H1 (cell line): ENCODE measurements at regions not wholly inside any gene's neighbourhood (a gene's known extent, or its start where the extent isn't known, plus 50 kb on each side); places are given as distances from the start of the nearest gene placed in this dataset.

Experiments used
- CTCF ChIA-PET: fragments of 300-600 bp; sonication (Branson Sonifier 250); formaldehyde crosslinking; loops from one replicate; lab custom pipeline; 2021; ENCODE audit not compliant: partially characterized antibody; lab: Charles Lee
- POLR2A ChIA-PET: fragments of 300-600 bp; sonication (Branson Sonifier 250); formaldehyde crosslinking; loops from one replicate; lab custom pipeline; 2021; ENCODE audit warnings: inconsistent platforms; ENCODE audit not compliant: partially characterized antibody; lab: Charles Lee
- DNase-seq, 2 experiments: peaks; one replicate each; pipeline versions ENCODE4 v3.0.0 to v3.0.0-alpha.2; 2010 to 2022; ENCODE audit warnings: low spot score in 2 of 2, low read depth in 1 of 2, mixed read lengths in 1 of 2
- FAIRE-seq: peaks from 2 replicates; lab custom pipeline; 2011; peaks lifted over from hg19 to GRCh38; lab: Jason Lieb, UNC
- H2AFZ ChIP-seq: 2 replicates; pipeline ENCODE4 v1.8.1; 2012; ENCODE audit warnings: low read length, inconsistent platforms
- H2AK5ac ChIP-seq: 2 replicates; pipeline ENCODE4 v1.6.1; 2013; ENCODE audit warnings: low read depth, low read length
- H2BK120ac ChIP-seq: replicated peaks from 2 replicates; pipeline ENCODE3; 2013; ENCODE audit warnings: low read depth, low read length, inconsistent platforms
- H2BK12ac ChIP-seq: 2 replicates; pipeline ENCODE4 v1.6.1; 2013; ENCODE audit warnings: low read depth, low read length
- H2BK15ac ChIP-seq: 2 replicates; pipeline ENCODE4 v1.6.1; 2013; ENCODE audit warnings: low read length
- H2BK20ac ChIP-seq: 2 replicates; pipeline ENCODE4 v1.6.1; 2013; ENCODE audit warnings: low read length
- H2BK5ac ChIP-seq: 2 replicates; pipeline ENCODE4 v1.6.1; 2013; ENCODE audit warnings: low read depth, low read length
- H3K14ac ChIP-seq: 2 replicates; pipeline ENCODE4 v1.6.1; 2013; ENCODE audit warnings: inconsistent platforms; ENCODE audit not compliant: insufficient read length
- H3K18ac ChIP-seq: 2 replicates; pipeline ENCODE4 v1.6.1; 2013; ENCODE audit warnings: low read length; ENCODE audit errors: extremely low read depth
- H3K23ac ChIP-seq: 2 replicates; pipeline ENCODE4 v1.6.1; 2013; ENCODE audit warnings: inconsistent platforms; ENCODE audit not compliant: insufficient read length
- H3K23me2 ChIP-seq: 2 replicates; pipeline ENCODE4 v1.6.1; 2013; ENCODE audit warnings: low read depth, low read length
- H3K27ac ChIP-seq: 2 replicates; pipeline ENCODE4 v1.6.1; 2011; ENCODE audit warnings: low read depth, low read length, inconsistent platforms
- H3K27me3 ChIP-seq, 4 experiments: replicated peaks in 1 of 4; 1 replicate in 1 of 4; 2 replicates in 3 of 4; pipeline versions ENCODE4 v1.6.1 to v1.8.1; 2011 to 2013; ENCODE audit warnings: low read length in 3 of 4, mild to moderate bottlenecking in 3 of 4, inconsistent platforms in 2 of 4, mixed read lengths in 2 of 4, moderate library complexity in 1 of 4; ENCODE audit not compliant: control insufficient read depth in 3 of 4, insufficient read depth in 3 of 4; ENCODE audit errors: extremely low read depth in 1 of 4
- H3K36me3 ChIP-seq, 4 experiments: 2 replicates each; pipeline versions ENCODE4 v1.6.1 to v1.8.1; 2011 to 2013; ENCODE audit warnings: mild to moderate bottlenecking in 4 of 4, low read length in 3 of 4, moderate library complexity in 2 of 4, control low read depth in 1 of 4, inconsistent platforms in 1 of 4; ENCODE audit not compliant: insufficient read depth in 4 of 4, control insufficient read depth in 2 of 4
- H3K4ac ChIP-seq: replicated peaks from 2 replicates; pipeline ENCODE3; 2013; ENCODE audit warnings: low read length, low read depth, mixed read lengths, inconsistent platforms; ENCODE audit not compliant: insufficient read length
- H3K4me1 ChIP-seq, 4 experiments: replicated peaks in 1 of 4; 1 replicate in 1 of 4; 2 replicates in 3 of 4; pipeline versions ENCODE4 v1.6.1 to v1.8.1; 2011 to 2013; ENCODE audit warnings: low read length in 3 of 4, inconsistent platforms in 2 of 4, mixed read lengths in 1 of 4; ENCODE audit not compliant: insufficient read depth in 4 of 4, control insufficient read depth in 3 of 4
- H3K4me2 ChIP-seq, 2 experiments: 2 replicates each; pipeline versions ENCODE4 v1.6.1 to v1.8.1; 2011 to 2013; ENCODE audit warnings: low read depth in 2 of 2, low read length in 2 of 2, control low read depth in 1 of 2, inconsistent platforms in 1 of 2, mild to moderate bottlenecking in 1 of 2; ENCODE audit not compliant: insufficient read depth in 1 of 2
- H3K4me3 ChIP-seq, 4 experiments: fragments of 200-600, 300-600 bp in 1 of 4; sonication (generic), shearing (Covaris generic), sonication (Bioruptor Twin) in 1 of 4; 2 replicates each; pipeline versions ENCODE4 v1.5.1 to v1.8.1; 2011 to 2016; ENCODE audit warnings: low read length in 4 of 4, low read depth in 3 of 4, control low read depth in 2 of 4, inconsistent platforms in 2 of 4, mild to moderate bottlenecking in 2 of 4, mixed read lengths in 1 of 4, moderate library complexity in 1 of 4; ENCODE audit not compliant: insufficient read depth in 2 of 4; ENCODE audit errors: extremely low read depth in 1 of 4
- H3K56ac ChIP-seq: replicated peaks from 2 replicates; pipeline ENCODE3; 2013; ENCODE audit warnings: low read depth, mild to moderate bottlenecking, mixed read lengths, low read length, inconsistent platforms; ENCODE audit not compliant: insufficient read length
- H3K79me1 ChIP-seq: 2 replicates; pipeline ENCODE4 v1.6.1; 2013; ENCODE audit warnings: low read depth, low read length, control low read depth
- H3K79me2 ChIP-seq, 2 experiments: 2 replicates each; pipeline versions ENCODE4 v1.6.1 to v1.8.1; 2012 to 2013; ENCODE audit warnings: low read length in 2 of 2, mild to moderate bottlenecking in 2 of 2, inconsistent platforms in 1 of 2; ENCODE audit not compliant: insufficient read depth in 2 of 2, control insufficient read depth in 1 of 2
- H3K9ac ChIP-seq, 4 experiments: replicated peaks in 1 of 4; 1 replicate in 1 of 4; 2 replicates in 3 of 4; pipeline versions ENCODE4 v1.6.1 to v1.8.1; 2011 to 2013; ENCODE audit warnings: low read depth in 3 of 4, low read length in 3 of 4, control low read depth in 2 of 4, mild to moderate bottlenecking in 2 of 4, moderate library complexity in 2 of 4, inconsistent platforms in 1 of 4; ENCODE audit errors: extremely low read depth in 1 of 4
- H3K9me3 ChIP-seq, 2 experiments: 2 replicates each; pipeline versions ENCODE4 v1.6.1 to v1.8.1; 2012 to 2013; ENCODE audit warnings: mild to moderate bottlenecking in 2 of 2, moderate library complexity in 2 of 2, control low read depth in 1 of 2, inconsistent platforms in 1 of 2, low read depth in 1 of 2, low read length in 1 of 2, mixed read lengths in 1 of 2; ENCODE audit not compliant: insufficient read depth in 2 of 2
- H4K20me1 ChIP-seq, 2 experiments: replicated peaks in 1 of 2; 2 replicates each; pipeline versions ENCODE3 to v1.8.1; 2011 to 2013; ENCODE audit warnings: inconsistent platforms in 2 of 2, low read length in 2 of 2, mild to moderate bottlenecking in 1 of 2; ENCODE audit not compliant: insufficient read depth in 2 of 2, control insufficient read depth in 1 of 2
- H4K5ac ChIP-seq: 2 replicates; pipeline ENCODE4 v1.6.1; 2013; ENCODE audit warnings: low read length, low read depth, mixed read lengths, inconsistent platforms; ENCODE audit not compliant: insufficient read length
- H4K8ac ChIP-seq: 2 replicates; pipeline ENCODE4 v1.8.0; 2013; ENCODE audit warnings: mild to moderate bottlenecking, moderate library complexity, low read length, inconsistent platforms; ENCODE audit not compliant: insufficient read depth; ENCODE audit errors: extremely low read depth
- H4K91ac ChIP-seq: replicated peaks from 2 replicates; pipeline ENCODE3; 2013; ENCODE audit warnings: low read length, mixed read lengths, inconsistent platforms; ENCODE audit not compliant: insufficient read length
- ASH2L ChIP-seq: fragments of 200-600, 300-600 bp; sonication (generic); IDR thresholded peaks from one replicate; pipeline ENCODE4 v1.7.1; 2017; ENCODE audit warnings: low read length
- JUN ChIP-seq: IDR thresholded peaks from 2 replicates; pipeline ENCODE4 v1.6.1; 2011; ENCODE audit warnings: low read depth, mild to moderate bottlenecking, improper control_type of control experiment, low read length
- MAFK ChIP-seq: IDR thresholded peaks from 2 replicates; pipeline ENCODE4 v1.6.1; 2012; ENCODE audit warnings: low read depth, mild to moderate bottlenecking, improper control_type of control experiment, low read length
- NANOG ChIP-seq: IDR thresholded peaks from 2 replicates; pipeline ENCODE4 v1.6.1; 2011; ENCODE audit warnings: low read length, low read depth, mild to moderate bottlenecking, inconsistent platforms; ENCODE audit not compliant: insufficient read depth, poor library complexity, severe bottlenecking
- POLR2AphosphoS5 ChIP-seq: IDR thresholded peaks from 2 replicates; pipeline ENCODE4 v1.6.1; 2011; ENCODE audit warnings: low read depth, low read length
- SIRT6 ChIP-seq: IDR thresholded peaks from one replicate; pipeline ENCODE4 v1.7.1; 2012; ENCODE audit warnings: low read length, inconsistent platforms
- TCF12 ChIP-seq: IDR thresholded peaks from 2 replicates; pipeline ENCODE4 v1.6.1; 2011; ENCODE audit warnings: low read depth, mild to moderate bottlenecking, low read length
- WGBS, 2 experiments: shearing (Covaris generic) in 1 of 2; methylation state at CpG; one replicate each; pipeline versions ENCODE4 v1.1.6 to v1.1.7; 2013 to 2015; ENCODE audit warnings: low lambda C conversion rate in 2 of 2, mixed read lengths in 2 of 2, inconsistent platforms in 1 of 2, low coverage in 1 of 2, missing lambda C conversion rate in 1 of 2; ENCODE audit not compliant: insufficient replicate concordance in 2 of 2, insufficient coverage in 1 of 2, insufficient read length in 1 of 2; ENCODE audit errors: extremely low coverage in 1 of 2, missing lambda C conversion rate in 1 of 2; 5-methylcytosine and 5-hydroxymethylcytosine counted together

DNA sequence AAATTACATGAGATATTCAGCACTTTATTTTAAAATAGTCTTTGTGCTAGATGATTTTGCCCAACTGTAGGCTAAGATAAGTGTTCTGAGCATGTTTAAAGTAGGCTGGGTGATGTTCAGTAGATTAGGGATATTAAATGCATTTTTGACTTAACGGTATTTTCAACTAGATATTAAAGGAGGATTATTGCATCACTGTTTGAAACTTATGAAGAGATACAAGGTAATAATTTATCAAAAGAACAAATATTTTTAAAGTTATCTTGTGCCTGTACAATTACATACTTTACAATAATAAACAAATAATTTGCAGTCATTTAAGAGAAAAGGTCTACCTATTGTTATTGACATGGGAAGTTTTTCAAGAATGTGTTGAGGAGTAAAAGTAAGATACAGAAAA lies 368.6 kb upstream of the DCN start:
- no peaks in the 10 kb centered on the region for H3K4me1 ChIP-seq
- no peaks in the 10 kb centered on the region for H4K20me1 ChIP-seq
- ChIA-PET CTCF (no interaction called here), POLR2A (no interaction called here)
- no peak overlapping the region for H3K4ac ChIP-seq
- no peak overlapping the region for H3K14ac ChIP-seq
- no peaks in the 10 kb centered on the region for H3K9me3 ChIP-seq
- WGBS, 2 experiments = 93% methylated on average over 1 of the region's 1 CpG; no CpG with 5 or more reads in 1 of the 2 experiments
- no peak overlapping the region for H3K9ac ChIP-seq
- no peak overlapping the region for H2AK5ac ChIP-seq
- no peak overlapping the region for H3K4me3 ChIP-seq
- H3K27ac ChIP-seq = no peak overlapping the region
- H2BK12ac ChIP-seq = no peak overlapping the region
- no peak overlapping the region for H4K91ac ChIP-seq
- H4K8ac ChIP-seq = no peak overlapping the region
- no peak overlapping the region for H3K18ac ChIP-seq
- H4K5ac ChIP-seq = no peak overlapping the region
- H3K79me1 ChIP-seq = no peaks in the 10 kb centered on the region
- no peaks in the 10 kb centered on the region for H3K27me3 ChIP-seq
- H3K23me2 ChIP-seq = no peaks in the 10 kb centered on the region
- no peak for DNase-seq
- TF ChIP-seq TCF12 (no peak), NANOG (no peak), SIRT6 (no peak), MAFK (no peak), POLR2AphosphoS5 (no peak), ASH2L (no peak), JUN (no peak)
- no peak overlapping the region for H2BK15ac ChIP-seq
- no peak overlapping the region for H2BK120ac ChIP-seq
- no peak overlapping the region for H3K4me2 ChIP-seq
- no peak overlapping the region for H2AFZ ChIP-seq
- H3K36me3 ChIP-seq = no peaks in the 10 kb centered on the region
- H2BK20ac ChIP-seq = no peak overlapping the region
- H3K79me2 ChIP-seq = no peaks in the 10 kb centered on the region
- no peak overlapping the region for H2BK5ac ChIP-seq
- FAIRE-seq = no peak
- no peak overlapping the region for H3K56ac ChIP-seq
- no peak overlapping the region for H3K23ac ChIP-seq
